HL-60 (cell line): ENCODE measurements at regions not wholly inside any gene's neighbourhood (a gene's known extent, or its start where the extent isn't known, plus 50 kb on each side); places are given as distances from the start of the nearest gene placed in this dataset.

ENCODE experiments used
- DNase-seq, 2 experiments: peaks; one replicate each; pipeline ENCODE4 v3.0.0-alpha.2; 2010 to 2020; ENCODE audit warnings: low read depth in 1 of 2, low spot score in 1 of 2
- H3K27ac ChIP-seq: fragments of 250-450 bp; sonication (Bioruptor Pico); replicated peaks from 2 replicates; pipeline ENCODE4 v1.5.1; 2020; ENCODE audit warnings: mild to moderate bottlenecking, moderate library complexity
- H3K27me3 ChIP-seq: fragments of 250-450 bp; sonication (Bioruptor Pico); 2 replicates; pipeline ENCODE4 v1.5.1; 2021; ENCODE audit warnings: mild to moderate bottlenecking, moderate library complexity; ENCODE audit not compliant: insufficient read depth, poor library complexity, severe bottlenecking
- H3K4me3 ChIP-seq: replicated peaks from 2 replicates; pipeline ENCODE4 v1.5.1; 2011; ENCODE audit warnings: mild to moderate bottlenecking, control low read depth, low read length; ENCODE audit not compliant: insufficient read depth
- GABPA ChIP-seq: IDR thresholded peaks from 2 replicates; pipeline ENCODE4 v1.6.1; 2012; ENCODE audit warnings: low read depth
- POLR2AphosphoS5 ChIP-seq: IDR thresholded peaks from 2 replicates; pipeline ENCODE4 v1.6.1; 2012; ENCODE audit warnings: low read depth
- SPI1 ChIP-seq: IDR thresholded peaks from 2 replicates; pipeline ENCODE4 v1.6.1; 2012; ENCODE audit warnings: low read depth, mild to moderate bottlenecking, borderline replicate concordance
- TF ChIP-seq, protein P1 (sequence below): IDR thresholded peaks from 2 replicates; pipeline ENCODE4 v1.6.1; 2012; ENCODE audit warnings: low read depth; ENCODE audit not compliant: insufficient replicate concordance
- TF ChIP-seq, protein P2 (sequence below): IDR thresholded peaks from one replicate; pipeline ENCODE4 v1.5.1; 2011; ENCODE audit warnings: low read length, control low read depth, inconsistent platforms; ENCODE audit not compliant: insufficient read depth

GRCh38 chr18:78666666-78667335, 312.8 kb upstream of the SALL3 start:
- Histone ChIP-seq H3K4me3 (no peak overlapping the region), H3K27me3 (no peaks in the 10 kb centered on the region), H3K27ac (no peak overlapping the region)
- DNase-seq = no peak
- TF ChIP-seq, protein P1, sequence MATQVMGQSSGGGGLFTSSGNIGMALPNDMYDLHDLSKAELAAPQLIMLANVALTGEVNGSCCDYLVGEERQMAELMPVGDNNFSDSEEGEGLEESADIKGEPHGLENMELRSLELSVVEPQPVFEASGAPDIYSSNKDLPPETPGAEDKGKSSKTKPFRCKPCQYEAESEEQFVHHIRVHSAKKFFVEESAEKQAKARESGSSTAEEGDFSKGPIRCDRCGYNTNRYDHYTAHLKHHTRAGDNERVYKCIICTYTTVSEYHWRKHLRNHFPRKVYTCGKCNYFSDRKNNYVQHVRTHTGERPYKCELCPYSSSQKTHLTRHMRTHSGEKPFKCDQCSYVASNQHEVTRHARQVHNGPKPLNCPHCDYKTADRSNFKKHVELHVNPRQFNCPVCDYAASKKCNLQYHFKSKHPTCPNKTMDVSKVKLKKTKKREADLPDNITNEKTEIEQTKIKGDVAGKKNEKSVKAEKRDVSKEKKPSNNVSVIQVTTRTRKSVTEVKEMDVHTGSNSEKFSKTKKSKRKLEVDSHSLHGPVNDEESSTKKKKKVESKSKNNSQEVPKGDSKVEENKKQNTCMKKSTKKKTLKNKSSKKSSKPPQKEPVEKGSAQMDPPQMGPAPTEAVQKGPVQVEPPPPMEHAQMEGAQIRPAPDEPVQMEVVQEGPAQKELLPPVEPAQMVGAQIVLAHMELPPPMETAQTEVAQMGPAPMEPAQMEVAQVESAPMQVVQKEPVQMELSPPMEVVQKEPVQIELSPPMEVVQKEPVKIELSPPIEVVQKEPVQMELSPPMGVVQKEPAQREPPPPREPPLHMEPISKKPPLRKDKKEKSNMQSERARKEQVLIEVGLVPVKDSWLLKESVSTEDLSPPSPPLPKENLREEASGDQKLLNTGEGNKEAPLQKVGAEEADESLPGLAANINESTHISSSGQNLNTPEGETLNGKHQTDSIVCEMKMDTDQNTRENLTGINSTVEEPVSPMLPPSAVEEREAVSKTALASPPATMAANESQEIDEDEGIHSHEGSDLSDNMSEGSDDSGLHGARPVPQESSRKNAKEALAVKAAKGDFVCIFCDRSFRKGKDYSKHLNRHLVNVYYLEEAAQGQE = no peak
- TF ChIP-seq SPI1 = no peak
- TF ChIP-seq, protein P2, sequence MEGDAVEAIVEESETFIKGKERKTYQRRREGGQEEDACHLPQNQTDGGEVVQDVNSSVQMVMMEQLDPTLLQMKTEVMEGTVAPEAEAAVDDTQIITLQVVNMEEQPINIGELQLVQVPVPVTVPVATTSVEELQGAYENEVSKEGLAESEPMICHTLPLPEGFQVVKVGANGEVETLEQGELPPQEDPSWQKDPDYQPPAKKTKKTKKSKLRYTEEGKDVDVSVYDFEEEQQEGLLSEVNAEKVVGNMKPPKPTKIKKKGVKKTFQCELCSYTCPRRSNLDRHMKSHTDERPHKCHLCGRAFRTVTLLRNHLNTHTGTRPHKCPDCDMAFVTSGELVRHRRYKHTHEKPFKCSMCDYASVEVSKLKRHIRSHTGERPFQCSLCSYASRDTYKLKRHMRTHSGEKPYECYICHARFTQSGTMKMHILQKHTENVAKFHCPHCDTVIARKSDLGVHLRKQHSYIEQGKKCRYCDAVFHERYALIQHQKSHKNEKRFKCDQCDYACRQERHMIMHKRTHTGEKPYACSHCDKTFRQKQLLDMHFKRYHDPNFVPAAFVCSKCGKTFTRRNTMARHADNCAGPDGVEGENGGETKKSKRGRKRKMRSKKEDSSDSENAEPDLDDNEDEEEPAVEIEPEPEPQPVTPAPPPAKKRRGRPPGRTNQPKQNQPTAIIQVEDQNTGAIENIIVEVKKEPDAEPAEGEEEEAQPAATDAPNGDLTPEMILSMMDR = no peak
- no peak for TF ChIP-seq POLR2AphosphoS5
- TF ChIP-seq GABPA = no peak

- Histone ChIP-seq H3K27me3 (peaks cover 4% of the 10 kb centered on the region), H3K27ac (no peak overlapping the region), H3K4me3 (no peak overlapping the region)
- no peak for DNase-seq
- no peak for TF ChIP-seq GABPA
- TF ChIP-seq POLR2AphosphoS5 = no peak
- no peak for TF ChIP-seq SPI1
- TF ChIP-seq, protein P2 = no peak
- TF ChIP-seq, protein P1 = no peak
Measured at GRCh38 chr18:78670778-78671391, 308.7 kb upstream of the SALL3 start.

- Histone ChIP-seq H3K27ac (no peak overlapping the region), H3K27me3 (peaks cover 4% of the 10 kb centered on the region), H3K4me3 (no peak overlapping the region)
- no peak for DNase-seq
- TF ChIP-seq POLR2AphosphoS5 (no peak), GABPA (no peak), SPI1 (no peak)
- TF ChIP-seq, protein P2 = no peak
- TF ChIP-seq, protein P1 = no peak
Measured at GRCh38 chr18:78671551-78671950, 308.1 kb upstream of the SALL3 start.
